ENCODE measurements at regions not wholly inside any gene's neighbourhood (a gene's known extent, or its start where the extent isn't known, plus 50 kb on each side); places are given as distances from the start of the nearest gene placed in this dataset.
A peak's percentile ranks its signal among the peaks of the same experiment; 100 is the strongest.

- ATAC-seq: no peak
- intact Hi-C loops (cut with DNase I): no loop called here
- no peak for DNase-seq (ENCODE audit: missing footprints)
These were observed 64.9 kb downstream of the CD2 start for GRCh38 chr1:116819081-116819480.

- DNase-seq (ENCODE audit: missing footprints) (peak; percentile 70), ATAC-seq (peak; percentile 69)
- intact Hi-C loops (cut with DNase I): no loop called here
These were observed 66.1 kb downstream of the CD2 start for GRCh38 chr1:116820369-116820768.

- DNase-seq (ENCODE audit: missing footprints): no peak
- ATAC-seq: no peak
These were observed 67.5 kb downstream of the CD2 start for GRCh38 chr1:116821763-116822162.

DNA sequence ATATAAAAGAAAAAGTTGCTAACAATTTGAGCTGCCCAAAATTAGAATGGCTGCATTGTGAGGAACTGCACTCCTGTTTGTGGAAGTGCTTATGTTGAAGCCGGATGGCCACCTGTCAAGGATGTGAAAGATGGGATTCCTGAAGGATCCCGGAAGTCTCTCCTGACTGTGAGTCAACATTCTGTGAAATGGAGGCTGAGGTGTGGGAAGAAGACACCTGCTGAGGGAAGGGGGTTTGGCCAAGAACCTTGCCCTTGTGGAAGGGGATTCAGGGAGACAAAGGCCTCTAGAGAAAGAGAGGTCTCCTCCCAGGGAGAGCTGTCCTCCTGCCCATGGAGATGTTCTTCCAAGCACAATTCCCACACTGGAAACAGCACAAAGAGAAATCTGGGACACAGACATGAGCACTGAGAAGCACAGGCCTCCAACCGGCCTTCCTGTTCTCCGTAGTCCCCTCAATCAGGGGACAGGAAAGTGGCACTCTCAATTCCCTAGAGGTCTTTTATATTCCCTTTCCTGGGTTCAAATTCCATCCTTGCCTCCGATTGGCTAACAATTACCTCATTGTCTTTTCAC is 70.5 kb downstream of the CD2 start:
- intact Hi-C loops (cut with DNase I): no loop called here
- no peak for ATAC-seq
- DNase-seq (ENCODE audit: missing footprints): no peak

More at GRCh38 chr1:116821763-116822162, 67.5 kb downstream of the CD2 start:
- intact Hi-C loops (cut with DNase I): no loop called here

- intact Hi-C loops (cut with DNase I): no loop called here
- no peak for DNase-seq (ENCODE audit: missing footprints)
- ATAC-seq: peak; percentile 64
These were observed 71.0 kb downstream of the CD2 start for GRCh38 chr1:116825207-116825719.

DNA sequence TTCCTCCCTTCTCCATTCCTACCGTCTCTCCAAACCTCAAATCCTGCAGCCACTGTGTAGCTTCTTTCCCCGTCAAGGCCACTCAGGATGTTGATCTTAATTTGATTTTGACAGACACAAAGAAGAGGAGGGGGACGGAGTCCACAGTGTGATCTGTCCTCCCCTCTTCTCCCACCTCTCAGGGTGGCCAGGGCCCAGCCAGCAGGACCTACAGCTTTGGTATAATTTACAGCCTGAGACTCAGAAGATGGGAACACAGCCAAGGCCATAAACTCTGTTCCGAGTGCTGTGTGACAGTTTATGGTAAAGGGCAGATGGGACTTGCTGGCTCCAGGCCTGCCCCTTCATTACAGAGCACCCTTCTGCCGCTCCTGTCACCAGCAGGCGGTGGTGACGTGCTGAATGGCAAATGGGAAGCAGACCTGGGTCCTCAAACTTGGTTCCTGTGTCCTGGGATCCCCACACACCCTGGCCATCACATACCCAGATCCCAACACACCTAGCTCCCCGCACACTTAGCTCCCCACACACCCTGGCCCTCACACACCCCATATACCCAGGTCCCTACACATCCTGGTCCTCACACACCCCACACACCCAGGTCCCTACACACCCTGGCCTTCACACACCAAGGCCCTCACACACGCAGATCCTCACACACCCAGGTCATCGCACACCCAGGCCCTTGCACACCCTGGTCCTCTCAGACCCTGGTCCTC is 71.6 kb downstream of the CD2 start:
- intact Hi-C loops (cut with DNase I): no loop called here
- no peak for DNase-seq (ENCODE audit: missing footprints)
- peak; percentile 35 for ATAC-seq

GRCh38 chr1:116826818-116827606 is 72.8 kb downstream of the CD2 start:
- DNase-seq (ENCODE audit: missing footprints) (no peak), ATAC-seq (no peak)
- intact Hi-C loops (cut with DNase I): no loop called here

GRCh38 chr1:116827607-116828105 is 73.4 kb downstream of the CD2 start:
- ATAC-seq: no peak
- intact Hi-C loops (cut with DNase I): no loop called here
- no peak for DNase-seq (ENCODE audit: missing footprints)

DNA sequence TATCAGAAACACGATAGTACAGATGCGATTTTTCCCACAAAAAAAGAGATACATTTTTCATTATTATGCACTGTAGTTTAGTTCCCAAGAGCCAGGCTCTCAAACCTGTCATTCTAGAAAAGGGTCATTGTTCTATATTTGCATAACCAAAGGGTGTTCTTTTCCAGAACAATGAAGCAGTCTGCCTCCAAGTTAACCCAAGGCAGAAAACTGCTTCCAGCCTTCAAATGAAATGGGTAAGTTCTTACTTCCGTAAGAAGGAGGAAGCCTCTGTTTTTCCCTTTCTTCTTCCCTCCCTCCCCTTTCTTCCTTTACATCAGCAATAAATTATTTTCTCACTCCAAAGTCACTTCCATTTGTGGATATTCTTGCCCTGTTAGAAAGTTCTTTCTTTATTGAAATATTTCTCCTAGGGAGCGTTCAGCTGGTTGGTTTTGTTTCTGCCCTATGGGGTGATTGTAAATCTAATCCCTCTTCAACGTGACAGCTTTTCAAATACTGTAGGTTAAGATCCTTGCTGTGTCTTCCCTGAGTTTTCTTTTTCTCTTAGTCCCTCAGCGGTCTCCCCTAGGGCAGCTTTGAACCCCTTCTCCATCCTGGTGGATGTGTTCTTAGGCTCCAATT is 77.3 kb upstream of the PTGFRN start:
- DNase-seq (ENCODE audit: missing footprints) (no peak), ATAC-seq (no peak)
- intact Hi-C loops (cut with DNase I): no loop called here

DNA sequence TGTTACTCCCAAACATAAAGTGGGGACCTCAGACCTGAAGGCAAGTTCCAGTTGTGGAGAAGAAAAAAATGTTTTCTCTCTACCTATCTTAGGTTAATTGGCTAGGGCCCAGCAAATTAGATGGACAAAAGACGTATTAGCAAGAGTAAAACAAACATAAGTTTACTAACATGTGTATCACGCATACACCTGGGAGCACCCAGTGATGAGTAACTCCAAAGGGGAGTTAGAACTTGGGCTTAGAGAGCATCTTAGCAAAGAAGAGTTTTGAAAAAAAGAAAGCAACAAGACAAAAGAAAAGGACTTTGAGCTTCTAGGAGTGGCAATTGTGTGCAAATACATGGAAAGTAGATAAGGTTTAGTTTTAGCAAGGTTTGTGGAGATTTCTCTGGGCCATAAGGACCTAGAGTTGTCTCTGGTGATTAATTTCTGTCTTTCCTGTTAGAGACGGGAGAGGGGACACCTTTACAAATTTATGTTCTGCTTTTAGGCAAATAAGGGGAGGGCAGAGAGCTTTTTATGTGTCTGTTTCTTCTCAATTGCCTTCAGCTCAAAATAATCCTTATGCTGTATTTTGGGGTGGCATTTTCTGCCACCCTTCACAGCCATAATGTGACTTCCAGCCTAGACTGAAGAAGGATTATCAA is 76.7 kb upstream of the PTGFRN start:
- intact Hi-C loops (cut with DNase I): no loop called here
- DNase-seq (ENCODE audit: missing footprints) (no peak), ATAC-seq (no peak)

GRCh38 chr1:116833718-116834117 is 76.0 kb upstream of the PTGFRN start:
- no peak for DNase-seq (ENCODE audit: missing footprints)
- ATAC-seq: no peak
- intact Hi-C loops (cut with DNase I): no loop called here

- DNase-seq (ENCODE audit: missing footprints) (no peak), ATAC-seq (no peak)
- intact Hi-C loops (cut with DNase I): no loop called here
These were observed 75.1 kb upstream of the PTGFRN start for GRCh38 chr1:116834595-116834994.

- ATAC-seq (no peak), DNase-seq (ENCODE audit: missing footprints) (no peak)
- intact Hi-C loops (cut with DNase I): no loop called here
These were observed 74.6 kb upstream of the PTGFRN start for GRCh38 chr1:116835161-116835560.

- DNase-seq (ENCODE audit: missing footprints) (no peak), ATAC-seq (peak; percentile 31)
- intact Hi-C loops (cut with DNase I): no loop called here
These were observed 73.6 kb upstream of the PTGFRN start for GRCh38 chr1:116836099-116836498.

DNA sequence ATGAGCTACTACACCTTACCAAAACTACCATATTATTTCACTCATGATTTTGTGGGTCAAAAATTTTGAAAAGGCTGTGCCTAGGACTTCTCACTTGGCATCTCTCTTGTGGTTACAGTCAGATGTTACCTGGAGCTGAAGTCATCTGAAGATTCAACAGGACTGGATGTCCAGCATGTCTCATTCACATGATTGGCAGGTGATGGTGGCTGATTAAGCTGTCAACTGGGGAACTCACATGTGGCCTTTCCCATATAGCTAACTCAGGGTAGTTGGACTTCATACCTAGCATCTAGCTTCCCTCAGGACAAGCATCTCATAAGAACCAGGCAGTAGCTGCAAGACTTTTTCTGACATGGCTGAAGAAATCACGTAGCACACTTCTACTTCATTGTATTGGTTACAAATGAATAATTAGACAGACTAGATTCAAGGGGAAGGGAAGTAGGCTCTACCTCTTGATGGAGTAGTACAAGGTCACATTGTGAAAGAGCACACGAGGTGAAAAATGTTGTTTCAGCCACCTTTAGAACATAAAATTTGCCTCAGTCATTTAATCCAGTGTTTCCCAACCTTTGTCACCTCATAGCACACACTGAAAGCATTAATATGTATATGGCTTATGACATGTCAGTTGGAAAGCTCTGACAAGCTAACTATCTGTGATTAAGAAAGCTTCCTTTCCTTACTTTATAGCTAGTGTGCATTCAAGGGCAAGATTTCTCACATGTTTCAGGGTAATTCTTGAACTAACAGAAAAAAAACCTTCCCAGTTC is 68.0 kb upstream of the PTGFRN start:
- intact Hi-C loops (cut with DNase I): no loop called here
- DNase-seq (ENCODE audit: missing footprints) (no peak), ATAC-seq (no peak)

DNA sequence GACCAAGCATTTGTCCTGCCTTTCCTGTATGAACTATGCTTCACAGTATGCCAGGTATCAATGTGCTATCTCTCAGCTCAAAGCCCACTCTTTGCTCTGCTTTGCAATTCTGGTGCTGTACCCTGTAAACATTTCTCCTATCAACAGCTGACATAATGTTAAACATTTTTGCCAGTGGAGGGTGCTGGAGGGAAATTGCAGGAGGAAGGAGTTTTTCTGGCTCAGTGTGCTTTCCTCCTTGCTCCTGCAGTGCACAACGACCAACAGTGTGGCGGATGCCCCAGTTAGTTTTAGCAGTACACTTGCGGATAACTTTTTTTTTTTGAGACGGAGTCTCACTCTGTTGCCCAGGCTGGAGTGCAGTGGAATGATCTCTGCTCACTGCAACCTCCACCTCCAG is 67.1 kb upstream of the PTGFRN start:
- DNase-seq (ENCODE audit: missing footprints) (no peak), ATAC-seq (no peak)
- intact Hi-C loops (cut with DNase I): no loop called here

GRCh38 chr1:116844775-116845174 is 64.9 kb upstream of the PTGFRN start:
- intact Hi-C loops (cut with DNase I): no loop called here
- no peak for ATAC-seq
- DNase-seq (ENCODE audit: missing footprints): no peak

DNA sequence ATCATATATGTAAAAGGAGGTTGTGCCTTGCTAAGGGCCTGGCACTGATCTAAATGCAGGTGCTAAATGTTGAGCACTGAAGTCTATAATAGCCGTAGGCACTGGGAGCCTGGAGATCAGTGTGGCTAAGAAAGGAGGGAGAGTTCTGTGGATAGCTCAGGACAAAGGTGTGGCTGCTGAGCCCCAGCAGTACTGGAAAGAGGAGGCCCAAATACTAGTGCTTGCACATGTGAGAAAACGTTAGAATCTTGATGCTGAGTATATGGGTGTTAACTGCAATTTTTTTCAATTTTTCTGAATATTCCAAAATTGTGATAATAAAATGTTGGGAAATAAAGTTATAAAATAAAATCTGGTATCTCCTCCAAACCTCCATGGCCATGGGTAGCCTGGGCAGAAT is 62.5 kb upstream of the PTGFRN start:
- DNase-seq (ENCODE audit: missing footprints): no peak
- ATAC-seq: peak; percentile 34
- intact Hi-C loops (cut with DNase I): no loop called here

Data from Right ventricle myocardium inferior (tissue), 1 donor.